ENCODE measurements at regions not wholly inside any gene's neighbourhood (a gene's known extent, or its start where the extent isn't known, plus 50 kb on each side); places are given as distances from the start of the nearest gene placed in this dataset.

GRCh38 chr10:8962249-8962648, 907.8 kb downstream of the GATA3 start:
- Histone ChIP-seq H3K4me1 (ENCODE audit: low read depth) (no peaks in the 10 kb centered on the region), H3K27ac (no peak overlapping the region), H3K9me3 (ENCODE audit: low read depth) (no peaks in the 10 kb centered on the region), H3K27me3 (no peaks in the 10 kb centered on the region), H3K4me3 (no peak overlapping the region), H3K36me3 (no peaks in the 10 kb centered on the region)
- no peak for TF ChIP-seq CTCF (IDR thresholded peaks at IDR 0.05; ENCODE audit: low read depth, low read length)
- DNase-seq (ENCODE audit: low read depth in 1 of 2, low spot score in 1 of 2), result no peak

GRCh38 chr10:8967061-8967460, 912.6 kb downstream of the GATA3 start:
- H3K27me3 ChIP-seq, result no peaks in the 10 kb centered on the region
- H3K9me3 ChIP-seq (ENCODE audit: low read depth), result no peaks in the 10 kb centered on the region
- DNase-seq (ENCODE audit: low read depth in 1 of 2, low spot score in 1 of 2), result no peak
- no peak overlapping the region for H3K4me3 ChIP-seq
- H3K36me3 ChIP-seq, result no peaks in the 10 kb centered on the region
- H3K4me1 ChIP-seq (ENCODE audit: low read depth), result no peaks in the 10 kb centered on the region
- no peak for TF ChIP-seq CTCF (IDR thresholded peaks at IDR 0.05; ENCODE audit: low read depth, low read length)
- no peak overlapping the region for H3K27ac ChIP-seq

DNA sequence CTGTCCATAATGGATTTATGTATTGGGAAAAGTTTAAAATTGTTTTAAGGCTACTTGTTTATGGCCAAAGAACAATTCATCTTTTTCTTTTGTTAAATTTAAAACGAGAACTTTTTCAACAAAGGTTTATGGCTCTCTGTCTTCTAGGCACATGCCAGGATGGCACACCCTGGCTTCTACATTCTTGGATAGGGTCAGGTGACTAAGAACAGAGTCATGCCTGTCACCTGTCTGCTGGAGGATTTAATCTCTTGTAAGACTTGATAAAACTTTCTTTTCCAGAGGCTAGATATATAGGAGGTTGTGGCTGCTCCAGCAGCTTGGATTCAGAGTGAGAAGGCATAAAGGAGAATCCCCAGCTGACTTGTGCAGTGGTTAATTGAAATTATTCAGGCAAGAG, 915.4 kb downstream of the GATA3 start:
- Histone ChIP-seq H3K9me3 (ENCODE audit: low read depth) (no peaks in the 10 kb centered on the region), H3K36me3 (no peaks in the 10 kb centered on the region), H3K4me1 (ENCODE audit: low read depth) (no peaks in the 10 kb centered on the region), H3K27me3 (no peaks in the 10 kb centered on the region), H3K4me3 (no peak overlapping the region), H3K27ac (no peak overlapping the region)
- TF ChIP-seq CTCF (IDR thresholded peaks at IDR 0.05; ENCODE audit: low read depth, low read length), result no peak
- no peak for DNase-seq (ENCODE audit: low read depth in 1 of 2, low spot score in 1 of 2)

GRCh38 chr10:8975535-8975934, 921.0 kb downstream of the GATA3 start:
- Histone ChIP-seq H3K4me3 (no peak overlapping the region), H3K36me3 (no peaks in the 10 kb centered on the region), H3K27me3 (peaks cover 11% of the 10 kb centered on the region), H3K9me3 (ENCODE audit: low read depth) (no peaks in the 10 kb centered on the region), H3K4me1 (ENCODE audit: low read depth) (no peaks in the 10 kb centered on the region), H3K27ac (no peak overlapping the region)
- DNase-seq (ENCODE audit: low read depth in 1 of 2, low spot score in 1 of 2), result no peak
- no peak for TF ChIP-seq CTCF (IDR thresholded peaks at IDR 0.05; ENCODE audit: low read depth, low read length)

DNA sequence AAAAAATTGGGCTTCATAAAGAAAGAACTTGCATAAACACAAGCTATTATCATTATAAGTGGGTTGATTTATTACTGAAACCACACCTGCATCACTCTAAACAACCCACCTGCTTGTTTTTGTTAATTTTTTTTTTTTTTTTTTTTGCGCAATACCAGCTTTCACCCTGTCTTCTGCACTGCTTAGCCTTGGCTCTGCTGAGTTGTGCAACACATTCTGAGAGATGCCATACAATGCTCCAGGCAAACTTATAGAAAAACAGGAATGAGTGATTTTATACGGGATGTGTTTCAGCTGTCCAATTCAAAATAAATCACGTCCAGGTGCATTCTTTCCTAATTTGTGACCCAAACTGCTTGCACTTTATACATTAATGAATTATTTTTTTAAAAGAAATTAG, 923.6 kb downstream of the GATA3 start:
- H3K36me3 ChIP-seq, result no peaks in the 10 kb centered on the region
- no peaks in the 10 kb centered on the region for H3K4me1 ChIP-seq (ENCODE audit: low read depth)
- no peak overlapping the region for H3K27ac ChIP-seq
- no peak for TF ChIP-seq CTCF (IDR thresholded peaks at IDR 0.05; ENCODE audit: low read depth, low read length)
- no peaks in the 10 kb centered on the region for H3K9me3 ChIP-seq (ENCODE audit: low read depth)
- peaks cover 11% of the 10 kb centered on the region for H3K27me3 ChIP-seq
- DNase-seq (ENCODE audit: low read depth in 1 of 2, low spot score in 1 of 2), result no peak
- H3K4me3 ChIP-seq, result no peak overlapping the region

DNA sequence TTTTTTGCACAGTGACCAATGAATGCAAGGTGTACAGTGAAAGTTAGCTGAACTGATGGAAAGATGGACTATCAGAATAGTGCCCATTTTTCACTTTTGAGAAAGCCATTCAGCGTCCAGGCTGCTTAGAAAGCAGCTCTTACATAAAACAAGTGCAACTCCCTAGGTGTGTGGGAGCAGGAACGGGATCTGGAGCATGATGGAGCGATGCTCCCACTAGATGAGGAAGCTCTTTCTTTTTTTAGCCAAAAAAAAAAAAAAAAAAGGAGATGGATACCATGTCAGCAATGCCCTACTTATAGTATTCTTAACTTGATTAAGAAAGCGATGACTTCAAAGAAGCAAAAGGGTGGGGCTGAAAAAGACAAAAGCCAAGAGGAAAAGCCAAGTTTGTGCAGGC, 925.5 kb downstream of the GATA3 start:
- Histone ChIP-seq H3K9me3 (ENCODE audit: low read depth) (no peaks in the 10 kb centered on the region), H3K27ac (no peak overlapping the region), H3K4me1 (ENCODE audit: low read depth) (no peaks in the 10 kb centered on the region), H3K27me3 (peaks cover 11% of the 10 kb centered on the region), H3K36me3 (no peaks in the 10 kb centered on the region), H3K4me3 (no peak overlapping the region)
- TF ChIP-seq CTCF (IDR thresholded peaks at IDR 0.05; ENCODE audit: low read depth, low read length), result no peak
- DNase-seq (ENCODE audit: low read depth in 1 of 2, low spot score in 1 of 2), result no peak
